ENCODE measurements at regions not wholly inside any gene's neighbourhood (a gene's known extent, or its start where the extent isn't known, plus 50 kb on each side); places are given as distances from the start of the nearest gene placed in this dataset.
"Not testable (repeated sequence)": the region's sequence is repeated elsewhere in the genome, so short reads cannot be mapped to it uniquely, and the experiment has no call there.

- not testable (repeated sequence) for TF ChIP-seq CTCF, POLR2A (IDR thresholded peaks at IDR 0.05)
These were observed 416.9 kb downstream of the CDH10 start for GRCh38 chr5:24227881-24228280.
